ENCODE measurements at regions not wholly inside any gene's neighbourhood (a gene's known extent, or its start where the extent isn't known, plus 50 kb on each side); places are given as distances from the start of the nearest gene placed in this dataset.
"Not testable (repeated sequence)": the region's sequence is repeated elsewhere in the genome, so short reads cannot be mapped to it uniquely, and the experiment has no call there.

GRCh38 chr12:90690120-90690519 is 264.9 kb downstream of the CCER1 start:
- TF ChIP-seq CTCF (IDR thresholded peaks at IDR 0.05; ENCODE audit: insufficient read depth, low read length) = no peak

DNA sequence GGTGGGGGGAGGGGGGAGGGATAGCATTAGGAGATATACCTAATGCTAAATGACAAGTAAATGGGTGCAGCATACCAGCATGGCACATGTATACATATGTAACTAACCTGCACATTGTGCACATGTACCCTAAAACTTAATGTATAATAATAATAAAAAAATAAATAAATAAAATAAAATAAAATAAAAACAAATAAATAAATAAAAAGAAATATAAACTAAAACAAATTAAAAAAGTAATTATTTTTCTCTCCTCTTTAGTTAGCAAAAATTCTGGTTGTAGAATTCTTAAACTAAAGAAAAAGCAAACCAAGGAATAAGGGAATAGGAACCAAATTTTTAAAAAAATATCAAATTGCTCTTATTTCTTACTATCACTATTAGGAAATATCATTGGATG is 267.3 kb downstream of the CCER1 start:
- not testable (repeated sequence) for DNase-seq (ENCODE audit: low read depth); H3K4me3 ChIP-seq (ENCODE audit: low read depth, low read length)

More at GRCh38 chr12:90690120-90690519, 264.9 kb downstream of the CCER1 start:
- H3K4me3 ChIP-seq (ENCODE audit: low read depth, low read length) = no peak overlapping the region
- no peak for DNase-seq (ENCODE audit: low read depth)

GRCh38 chr12:90683871-90684270 is 271.1 kb downstream of the CCER1 start:
- no peak for TF ChIP-seq CTCF (IDR thresholded peaks at IDR 0.05; ENCODE audit: insufficient read depth, low read length)
- DNase-seq (ENCODE audit: low read depth) = no peak
- no peak overlapping the region for H3K4me3 ChIP-seq (ENCODE audit: low read depth, low read length)

- H3K4me3 ChIP-seq (ENCODE audit: low read depth, low read length) = no peak overlapping the region
- TF ChIP-seq CTCF (IDR thresholded peaks at IDR 0.05; ENCODE audit: insufficient read depth, low read length) = no peak
- peak; percentile 76 for DNase-seq (ENCODE audit: low read depth)
These were observed 272.6 kb downstream of the CCER1 start for GRCh38 chr12:90682398-90682797.

- no peak for TF ChIP-seq CTCF (IDR thresholded peaks at IDR 0.05; ENCODE audit: insufficient read depth, low read length)
- no peak overlapping the region for H3K4me3 ChIP-seq (ENCODE audit: low read depth, low read length)
- DNase-seq (ENCODE audit: low read depth) = no peak
These were observed 275.3 kb downstream of the CCER1 start for GRCh38 chr12:90679674-90680073.

GRCh38 chr12:90677552-90677951 is 277.4 kb downstream of the CCER1 start:
- DNase-seq (ENCODE audit: low read depth) = no peak
- TF ChIP-seq CTCF (IDR thresholded peaks at IDR 0.05; ENCODE audit: insufficient read depth, low read length) = no peak
- H3K4me3 ChIP-seq (ENCODE audit: low read depth, low read length) = no peak overlapping the region

- TF ChIP-seq CTCF (IDR thresholded peaks at IDR 0.05; ENCODE audit: insufficient read depth, low read length) = no peak
- DNase-seq (ENCODE audit: low read depth) = no peak
- no peak overlapping the region for H3K4me3 ChIP-seq (ENCODE audit: low read depth, low read length)
These were observed 277.9 kb downstream of the CCER1 start for GRCh38 chr12:90677055-90677454.
